Suprapubic skin (tissue), 4 donors: ENCODE measurements at regions not wholly inside any gene's neighbourhood (a gene's known extent, or its start where the extent isn't known, plus 50 kb on each side); places are given as distances from the start of the nearest gene placed in this dataset.

Experiments
- CTCF ChIP-seq, 2 donors: fragments of 200-600 bp in 1 of 2; fragments of 450-650 bp in 1 of 2; sonication (generic) in 1 of 2; IDR thresholded peaks; one replicate each; pipeline ENCODE4 v1.5.1; 2016 to 2019; ENCODE audit warnings: antibody characterized with exemption in 2 of 2, mild to moderate bottlenecking in 1 of 2, moderate library complexity in 1 of 2
- EP300 ChIP-seq: sonication (generic); formaldehyde crosslinking; IDR thresholded peaks from one replicate; pipeline ENCODE4 v1.6.1; 2017; ENCODE audit warnings: antibody characterized with exemption
- POLR2A ChIP-seq, 2 donors: fragments of 450-650 bp; IDR thresholded peaks; one replicate each; pipeline ENCODE4 v1.6.1; 2017; ENCODE audit warnings: antibody characterized with exemption in 2 of 2, mild to moderate bottlenecking in 2 of 2, moderate library complexity in 2 of 2
- POLR2AphosphoS5 ChIP-seq, 3 donors: sonication (generic); formaldehyde crosslinking; IDR thresholded peaks; one replicate each; pipeline ENCODE4 v1.6.1; 2017; ENCODE audit warnings: antibody characterized with exemption in 3 of 3

- TF ChIP-seq EP300 (no peak), POLR2A (IDR thresholded peaks at IDR 0.05) (no peak), CTCF (IDR thresholded peaks at IDR 0.05) (no peak), POLR2AphosphoS5 (IDR thresholded peaks at IDR 0.05) (no peak)
Observed at GRCh38 chr5:44949687-44950086, 140.9 kb downstream of the MRPS30 start.
